SK-N-SH (cell line): ENCODE measurements at regions not wholly inside any gene's neighbourhood (a gene's known extent, or its start where the extent isn't known, plus 50 kb on each side); places are given as distances from the start of the nearest gene placed in this dataset.

Source experiments
- CTCF ChIA-PET: fragments of 300-600, 350-600 bp; formaldehyde crosslinking; extraction: SDS; loops from one replicate; lab custom pipeline; 2021; lab: Yijun Ruan, JAX
- POLR2A ChIA-PET: fragments of 350-600 bp; sonication (Branson Sonifier 250); formaldehyde crosslinking; extraction: SDS; loops from one replicate; lab custom pipeline; 2020; ENCODE audit warnings: antibody characterized with exemption, inconsistent platforms; lab: Yijun Ruan, JAX
- DNase-seq: peaks from one replicate; pipeline ENCODE4 v3.0.0; 2012
- H2AFZ ChIP-seq: fragments of 200-600 bp; sonication (generic); 2 replicates; pipeline ENCODE4 v1.8.1; 2016; ENCODE audit warnings: antibody characterized with exemption, mild to moderate bottlenecking, low read depth
- H3F3A ChIP-seq: fragments of 200-600 bp; sonication (generic); replicated peaks from 2 replicates; pipeline ENCODE3; 2016; ENCODE audit warnings: antibody characterized with exemption, mild to moderate bottlenecking; ENCODE audit not compliant: insufficient read depth
- H3K27ac ChIP-seq, 2 experiments: fragments of 200-500 bp in 1 of 2; fragments of 200-600 bp in 1 of 2; sonication (Bioruptor generic) in 1 of 2; sonication (generic), shearing (Covaris generic) in 1 of 2; 2 replicates each; pipeline versions ENCODE4 v1.5.1 to v1.6.1; 2014 to 2016; ENCODE audit warnings: low read depth in 2 of 2, inconsistent platforms in 1 of 2, low read length in 1 of 2, mild to moderate bottlenecking in 1 of 2, mixed read lengths in 1 of 2
- H3K27me3 ChIP-seq: fragments of 200-600 bp; sonication (generic), shearing (Covaris generic); 2 replicates; pipeline ENCODE4 v1.6.1; 2016; ENCODE audit warnings: mixed run types; ENCODE audit not compliant: insufficient read depth
- H3K36me3 ChIP-seq, 2 experiments: fragments of 200-500 bp in 1 of 2; fragments of 200-600 bp in 1 of 2; sonication (Bioruptor generic) in 1 of 2; sonication (generic) in 1 of 2; replicated peaks in 1 of 2; 2 replicates each; pipeline versions ENCODE3 to v1.5.1; 2014 to 2016; ENCODE audit warnings: low read length in 1 of 2, mild to moderate bottlenecking in 1 of 2; ENCODE audit not compliant: insufficient read depth in 2 of 2, control insufficient read depth in 1 of 2
- H3K4me1 ChIP-seq, 2 experiments: fragments of 200-500 bp in 1 of 2; fragments of 200-600 bp in 1 of 2; sonication (Bioruptor generic) in 1 of 2; sonication (generic), shearing (Covaris generic) in 1 of 2; 2 replicates each; pipeline versions ENCODE4 v1.5.1 to v1.6.1; 2014 to 2016; ENCODE audit warnings: low read depth in 1 of 2, low read length in 1 of 2, mixed run types in 1 of 2; ENCODE audit not compliant: insufficient read depth in 2 of 2, control insufficient read depth in 1 of 2
- H3K4me2 ChIP-seq: fragments of 200-600 bp; sonication (generic), shearing (Covaris generic); 2 replicates; pipeline ENCODE4 v1.6.1; 2017; ENCODE audit warnings: mixed run types
- H3K4me3 ChIP-seq, 2 experiments: fragments of 200-500 bp in 1 of 2; fragments of 200-600 bp in 1 of 2; sonication (Bioruptor generic) in 1 of 2; sonication (generic), shearing (Covaris generic) in 1 of 2; 2 replicates each; pipeline versions ENCODE4 v1.5.1 to v1.8.1; 2014 to 2016; ENCODE audit warnings: low read depth in 2 of 2, inconsistent platforms in 1 of 2, low read length in 1 of 2, mild to moderate bottlenecking in 1 of 2, mixed read lengths in 1 of 2, moderate library complexity in 1 of 2
- H3K79me2 ChIP-seq: fragments of 200-600 bp; sonication (generic); 2 replicates; pipeline ENCODE4 v1.8.1; 2017; ENCODE audit warnings: mild to moderate bottlenecking; ENCODE audit not compliant: insufficient read depth
- H3K9ac ChIP-seq: fragments of 200-600 bp; sonication (generic); 2 replicates; pipeline ENCODE4 v1.6.1; 2017; ENCODE audit warnings: mixed run types
- H3K9me2 ChIP-seq: fragments of 200-600 bp; sonication (generic); 2 replicates; pipeline ENCODE4 v1.6.1; 2017; ENCODE audit warnings: mixed run types
- H3K9me3 ChIP-seq: fragments of 200-600 bp; sonication (generic); 2 replicates; pipeline ENCODE4 v1.6.1; 2017; ENCODE audit warnings: mixed run types, mild to moderate bottlenecking, moderate library complexity
- H4K20me1 ChIP-seq: fragments of 200-600 bp; sonication (generic); 2 replicates; pipeline ENCODE4 v1.6.1; 2017; ENCODE audit warnings: mild to moderate bottlenecking, mixed run types; ENCODE audit not compliant: insufficient read depth
- CHD2 ChIP-seq: fragments of 150-350 bp; IDR thresholded peaks from 2 replicates; pipeline ENCODE4 v1.6.1; 2018; ENCODE audit warnings: low read length; ENCODE audit not compliant: partially characterized antibody
- EP300 ChIP-seq, 2 experiments: IDR thresholded peaks; 2 replicates each; pipeline versions ENCODE4 v1.4.0 to v1.6.1; 2012; ENCODE audit warnings: borderline replicate concordance in 1 of 2, low read depth in 1 of 2, low read length in 1 of 2
- EZH2phosphoT487 ChIP-seq: fragments of 200-600 bp; sonication (generic); IDR thresholded peaks from 2 replicates; pipeline ENCODE4 v1.6.1; 2017; ENCODE audit warnings: low read depth, mixed run types, mild to moderate bottlenecking, antibody characterized with exemption, moderate library complexity, borderline replicate concordance
- FOXJ3 ChIP-seq: sonication (generic); formaldehyde crosslinking; IDR thresholded peaks from 2 replicates; pipeline ENCODE4 v1.5.1; 2020; ENCODE audit warnings: mild to moderate bottlenecking, missing genetic modification reagents
- FOXM1 ChIP-seq: IDR thresholded peaks from 2 replicates; pipeline ENCODE4 v1.4.0; 2012; ENCODE audit warnings: low read depth, mild to moderate bottlenecking
- GABPA ChIP-seq: IDR thresholded peaks from 2 replicates; pipeline ENCODE4 v1.4.0; 2012; ENCODE audit warnings: low read depth, mild to moderate bottlenecking
- MXI1 ChIP-seq: IDR thresholded peaks from 2 replicates; pipeline ENCODE4 v1.6.1; 2012; ENCODE audit warnings: mild to moderate bottlenecking, low read depth, low read length, improper control_type of control experiment
- NRF1 ChIP-seq: IDR thresholded peaks from 2 replicates; pipeline ENCODE4 v1.6.1; 2012; ENCODE audit warnings: low read depth, mild to moderate bottlenecking, low read length
- RAD21 ChIP-seq: IDR thresholded peaks from 2 replicates; pipeline ENCODE4 v1.6.1; 2012; ENCODE audit warnings: mild to moderate bottlenecking, low read length
- RCOR1 ChIP-seq: fragments of 150-350 bp; IDR thresholded peaks from 2 replicates; pipeline ENCODE4 v1.6.1; 2017; ENCODE audit warnings: antibody characterized with exemption, low read length
- RXRA ChIP-seq: IDR thresholded peaks from 2 replicates; pipeline ENCODE4 v1.4.0; 2012; ENCODE audit warnings: low read depth, mild to moderate bottlenecking, borderline replicate concordance
- SIN3A ChIP-seq: IDR thresholded peaks from 2 replicates; pipeline ENCODE4 v1.6.1; 2012; ENCODE audit warnings: low read depth, mild to moderate bottlenecking, low read length, moderate library complexity, borderline replicate concordance
- SMC3 ChIP-seq: IDR thresholded peaks from 2 replicates; pipeline ENCODE4 v1.6.1; 2012; ENCODE audit warnings: low read depth, low read length, improper control_type of control experiment
- TAF1 ChIP-seq: IDR thresholded peaks from 2 replicates; pipeline ENCODE4 v1.6.1; 2012; ENCODE audit warnings: low read depth, mild to moderate bottlenecking, low read length, moderate library complexity, borderline replicate concordance
- YY1 ChIP-seq: IDR thresholded peaks from 2 replicates; pipeline ENCODE4 v1.4.0; 2012; ENCODE audit warnings: low read depth, mild to moderate bottlenecking
- WGBS: methylation state at CpG from one replicate; pipeline ENCODE4 v1.1.6; 2017; ENCODE audit warnings: low lambda C conversion rate; 5-methylcytosine and 5-hydroxymethylcytosine counted together
- TF ChIP-seq, protein P1 (sequence below): IDR thresholded peaks from 2 replicates; pipeline ENCODE4 v1.6.1; 2012; ENCODE audit warnings: mild to moderate bottlenecking, low read depth, low read length, moderate library complexity
- TF ChIP-seq, protein P2 (sequence below): fragments of 150-350 bp; IDR thresholded peaks from 2 replicates; pipeline ENCODE4 v1.6.1; 2017; ENCODE audit warnings: antibody characterized with exemption, low read length, low read depth, borderline replicate concordance
- TF ChIP-seq, protein P3 (sequence below): fragments of 150-350 bp; IDR thresholded peaks from 2 replicates; pipeline ENCODE4 v1.6.1; 2016; ENCODE audit warnings: mild to moderate bottlenecking, low read depth, low read length
- TF ChIP-seq, protein P4 (sequence below): IDR thresholded peaks from 2 replicates; pipeline ENCODE4 v1.4.0; 2012; ENCODE audit warnings: low read depth, borderline replicate concordance

DNA sequence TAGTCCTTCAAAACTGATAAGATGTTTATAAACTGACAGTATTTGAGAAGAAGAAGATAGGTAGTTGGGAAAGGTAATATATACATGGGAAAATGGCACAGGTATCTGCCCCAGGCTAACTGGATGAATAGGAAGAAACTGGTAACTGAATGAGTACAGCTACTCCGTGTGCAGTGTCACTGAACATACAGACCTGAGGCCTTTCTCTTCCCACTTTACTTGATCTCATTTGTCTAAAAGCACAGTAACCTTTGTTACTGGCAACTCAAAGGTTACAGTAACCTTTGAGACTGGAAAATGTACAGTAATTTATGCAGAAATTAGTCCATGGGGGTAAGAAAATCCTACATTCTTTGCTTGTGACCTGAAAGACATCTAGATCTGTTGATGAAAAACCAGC, 735.0 kb upstream of the RIOK2 start:
- Histone ChIP-seq H3F3A (no peaks in the 10 kb centered on the region), H3K79me2 (no peaks in the 10 kb centered on the region; the same call in 1 of the 2 replicates), H3K4me2 (no peak overlapping the region), H3K27ac (no peak overlapping the region), H3K36me3 (peaks cover 0 to 4% of the 10 kb centered on the region in 2 experiments), H3K27me3 (no peaks in the 10 kb centered on the region), H3K4me3 (no peak overlapping the region), H3K9me2 (no peaks in the 10 kb centered on the region), H3K4me1 (no peaks in the 10 kb centered on the region; a peak in 1 of 4 replicates)
- 79% methylated on average over 1 of the region's 1 CpG for WGBS
- POLR2A ChIA-PET: no interaction called here
- CTCF ChIA-PET: no interaction called here
- TF ChIP-seq NRF1 (no peak), MXI1 (no peak), EP300 (IDR thresholded peaks at IDR 0.05; ENCODE audit: borderline replicate concordance in 1 of 2, low read depth in 1 of 2, low read length in 1 of 2) (no peak), YY1 (no peak), RAD21 (no peak), CHD2 (no peak), EZH2phosphoT487 (no peak), TAF1 (no peak)
- TF ChIP-seq, protein P1, sequence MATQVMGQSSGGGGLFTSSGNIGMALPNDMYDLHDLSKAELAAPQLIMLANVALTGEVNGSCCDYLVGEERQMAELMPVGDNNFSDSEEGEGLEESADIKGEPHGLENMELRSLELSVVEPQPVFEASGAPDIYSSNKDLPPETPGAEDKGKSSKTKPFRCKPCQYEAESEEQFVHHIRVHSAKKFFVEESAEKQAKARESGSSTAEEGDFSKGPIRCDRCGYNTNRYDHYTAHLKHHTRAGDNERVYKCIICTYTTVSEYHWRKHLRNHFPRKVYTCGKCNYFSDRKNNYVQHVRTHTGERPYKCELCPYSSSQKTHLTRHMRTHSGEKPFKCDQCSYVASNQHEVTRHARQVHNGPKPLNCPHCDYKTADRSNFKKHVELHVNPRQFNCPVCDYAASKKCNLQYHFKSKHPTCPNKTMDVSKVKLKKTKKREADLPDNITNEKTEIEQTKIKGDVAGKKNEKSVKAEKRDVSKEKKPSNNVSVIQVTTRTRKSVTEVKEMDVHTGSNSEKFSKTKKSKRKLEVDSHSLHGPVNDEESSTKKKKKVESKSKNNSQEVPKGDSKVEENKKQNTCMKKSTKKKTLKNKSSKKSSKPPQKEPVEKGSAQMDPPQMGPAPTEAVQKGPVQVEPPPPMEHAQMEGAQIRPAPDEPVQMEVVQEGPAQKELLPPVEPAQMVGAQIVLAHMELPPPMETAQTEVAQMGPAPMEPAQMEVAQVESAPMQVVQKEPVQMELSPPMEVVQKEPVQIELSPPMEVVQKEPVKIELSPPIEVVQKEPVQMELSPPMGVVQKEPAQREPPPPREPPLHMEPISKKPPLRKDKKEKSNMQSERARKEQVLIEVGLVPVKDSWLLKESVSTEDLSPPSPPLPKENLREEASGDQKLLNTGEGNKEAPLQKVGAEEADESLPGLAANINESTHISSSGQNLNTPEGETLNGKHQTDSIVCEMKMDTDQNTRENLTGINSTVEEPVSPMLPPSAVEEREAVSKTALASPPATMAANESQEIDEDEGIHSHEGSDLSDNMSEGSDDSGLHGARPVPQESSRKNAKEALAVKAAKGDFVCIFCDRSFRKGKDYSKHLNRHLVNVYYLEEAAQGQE: no peak
- TF ChIP-seq, protein P2, sequence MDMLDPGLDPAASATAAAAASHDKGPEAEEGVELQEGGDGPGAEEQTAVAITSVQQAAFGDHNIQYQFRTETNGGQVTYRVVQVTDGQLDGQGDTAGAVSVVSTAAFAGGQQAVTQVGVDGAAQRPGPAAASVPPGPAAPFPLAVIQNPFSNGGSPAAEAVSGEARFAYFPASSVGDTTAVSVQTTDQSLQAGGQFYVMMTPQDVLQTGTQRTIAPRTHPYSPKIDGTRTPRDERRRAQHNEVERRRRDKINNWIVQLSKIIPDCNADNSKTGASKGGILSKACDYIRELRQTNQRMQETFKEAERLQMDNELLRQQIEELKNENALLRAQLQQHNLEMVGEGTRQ: no peak
- TF ChIP-seq, protein P3, sequence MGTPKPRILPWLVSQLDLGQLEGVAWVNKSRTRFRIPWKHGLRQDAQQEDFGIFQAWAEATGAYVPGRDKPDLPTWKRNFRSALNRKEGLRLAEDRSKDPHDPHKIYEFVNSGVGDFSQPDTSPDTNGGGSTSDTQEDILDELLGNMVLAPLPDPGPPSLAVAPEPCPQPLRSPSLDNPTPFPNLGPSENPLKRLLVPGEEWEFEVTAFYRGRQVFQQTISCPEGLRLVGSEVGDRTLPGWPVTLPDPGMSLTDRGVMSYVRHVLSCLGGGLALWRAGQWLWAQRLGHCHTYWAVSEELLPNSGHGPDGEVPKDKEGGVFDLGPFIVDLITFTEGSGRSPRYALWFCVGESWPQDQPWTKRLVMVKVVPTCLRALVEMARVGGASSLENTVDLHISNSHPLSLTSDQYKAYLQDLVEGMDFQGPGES: no peak
- TF ChIP-seq, all 33 proteins: peak for 0
- no peak for DNase-seq
- H2AFZ ChIP-seq: no peak overlapping the region
- no peak overlapping the region for H3K9ac ChIP-seq
- H4K20me1 ChIP-seq: no peaks in the 10 kb centered on the region
- no peaks in the 10 kb centered on the region for H3K9me3 ChIP-seq

DNA sequence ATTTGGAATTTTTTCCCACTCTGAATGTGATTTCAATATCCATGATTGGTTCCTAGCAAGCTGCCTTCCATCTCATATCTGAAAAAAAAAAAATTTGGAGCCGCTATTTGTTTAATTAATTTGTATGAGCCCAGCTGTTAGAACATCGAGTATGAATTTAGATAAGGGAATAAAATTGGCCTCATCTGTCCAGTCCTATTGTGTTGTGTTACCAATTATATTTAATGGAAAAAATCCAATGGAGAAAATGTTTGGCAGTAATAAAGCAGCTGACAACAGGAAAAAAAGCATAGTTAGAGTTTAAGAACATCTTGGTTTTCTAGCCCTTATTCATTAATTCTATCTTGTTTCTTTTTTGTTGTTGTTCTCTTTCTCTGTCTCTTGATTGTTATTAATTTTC, 735.6 kb upstream of the RIOK2 start:
- H4K20me1 ChIP-seq: no peaks in the 10 kb centered on the region
- no peak overlapping the region for H3K27ac ChIP-seq
- 37% methylated on average over 2 of the region's 2 CpGs for WGBS
- no peak overlapping the region for H3K4me2 ChIP-seq
- no peaks in the 10 kb centered on the region for H3K9me2 ChIP-seq
- no peaks in the 10 kb centered on the region for H3K27me3 ChIP-seq
- H3K9ac ChIP-seq: no peak overlapping the region
- no peaks in the 10 kb centered on the region for H3K9me3 ChIP-seq
- no peaks in the 10 kb centered on the region for H3F3A ChIP-seq
- no peaks in the 10 kb centered on the region; a peak in 1 of 4 replicates for H3K4me1 ChIP-seq
- H2AFZ ChIP-seq: no peak overlapping the region
- ChIA-PET POLR2A (no interaction called here), CTCF (no interaction called here)
- H3K79me2 ChIP-seq: no peaks in the 10 kb centered on the region; the same call in 1 of the 2 replicates
- no peak for DNase-seq
- no peak overlapping the region for H3K4me3 ChIP-seq
- H3K36me3 ChIP-seq: peaks cover 0 to 4% of the 10 kb centered on the region in 2 experiments
- TF ChIP-seq RCOR1: no peak
- TF ChIP-seq SIN3A: no peak
- no peak for TF ChIP-seq EP300 (IDR thresholded peaks at IDR 0.05; ENCODE audit: borderline replicate concordance in 1 of 2, low read depth in 1 of 2, low read length in 1 of 2)
- no peak for TF ChIP-seq TAF1
- TF ChIP-seq, protein P3: no peak
- no peak for TF ChIP-seq FOXM1
- TF ChIP-seq RXRA: no peak
- no peak for TF ChIP-seq FOXJ3 (CRISPR knock-in tag)
- no peak for TF ChIP-seq GABPA
- TF ChIP-seq SMC3: no peak
- no peak for TF ChIP-seq CHD2
- TF ChIP-seq YY1: no peak
- no peak for TF ChIP-seq MXI1
- TF ChIP-seq, protein P4, sequence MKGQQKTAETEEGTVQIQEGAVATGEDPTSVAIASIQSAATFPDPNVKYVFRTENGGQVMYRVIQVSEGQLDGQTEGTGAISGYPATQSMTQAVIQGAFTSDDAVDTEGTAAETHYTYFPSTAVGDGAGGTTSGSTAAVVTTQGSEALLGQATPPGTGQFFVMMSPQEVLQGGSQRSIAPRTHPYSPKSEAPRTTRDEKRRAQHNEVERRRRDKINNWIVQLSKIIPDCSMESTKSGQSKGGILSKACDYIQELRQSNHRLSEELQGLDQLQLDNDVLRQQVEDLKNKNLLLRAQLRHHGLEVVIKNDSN: no peak
